AG04450 (cell line): ENCODE measurements at regions not wholly inside any gene's neighbourhood (a gene's known extent, or its start where the extent isn't known, plus 50 kb on each side); places are given as distances from the start of the nearest gene placed in this dataset.

ENCODE experiments used
- CTCF ChIA-PET: fragments of 300-600, 350-600 bp; formaldehyde crosslinking; extraction: SDS; loops from one replicate; lab custom pipeline; 2022; ENCODE audit warnings: antibody characterized with exemption, inconsistent platforms; lab: Charles Lee
- POLR2A ChIA-PET: fragments of 350-600 bp; formaldehyde crosslinking; extraction: SDS; loops from one replicate; lab custom pipeline; 2021; ENCODE audit warnings: antibody characterized with exemption, inconsistent platforms; lab: Yijun Ruan, JAX
- DNase-seq: peaks from one replicate; pipeline ENCODE4 v3.0.0-alpha.2; 2011; ENCODE audit warnings: low read depth, low spot score
- H3K27ac ChIP-seq: one replicate; pipeline ENCODE4 v1.5.1; 2012; ENCODE audit warnings: low read depth, low read length, control low read depth
- H3K27me3 ChIP-seq: one replicate; pipeline ENCODE4 v1.6.0; 2012; ENCODE audit warnings: low read length; ENCODE audit not compliant: control insufficient read depth, insufficient read depth
- H3K4me3 ChIP-seq: 2 replicates; pipeline ENCODE4 v1.5.1; 2011; ENCODE audit warnings: mild to moderate bottlenecking, low read depth, low read length, control low read depth
- H3K9me3 ChIP-seq: 2 replicates; pipeline ENCODE4 v1.5.1; 2012; ENCODE audit warnings: low read length; ENCODE audit not compliant: control insufficient read depth, insufficient read depth
- CTCF ChIP-seq: IDR thresholded peaks from 2 replicates; pipeline ENCODE4 v1.5.1; 2011; ENCODE audit warnings: low read depth, low read length, control low read depth, inconsistent platforms

- no peaks in the 10 kb centered on the region for H3K27me3 ChIP-seq
- no peak for TF ChIP-seq CTCF
- H3K9me3 ChIP-seq: no peaks in the 10 kb centered on the region
- H3K27ac ChIP-seq: no peak overlapping the region
- no peak overlapping the region for H3K4me3 ChIP-seq
- CTCF ChIA-PET: no interaction called here
- POLR2A ChIA-PET: no interaction called here
- no peak for DNase-seq
These were observed 267.8 kb upstream of the RUNX1 start for GRCh38 chr21:35316933-35317332.

DNA sequence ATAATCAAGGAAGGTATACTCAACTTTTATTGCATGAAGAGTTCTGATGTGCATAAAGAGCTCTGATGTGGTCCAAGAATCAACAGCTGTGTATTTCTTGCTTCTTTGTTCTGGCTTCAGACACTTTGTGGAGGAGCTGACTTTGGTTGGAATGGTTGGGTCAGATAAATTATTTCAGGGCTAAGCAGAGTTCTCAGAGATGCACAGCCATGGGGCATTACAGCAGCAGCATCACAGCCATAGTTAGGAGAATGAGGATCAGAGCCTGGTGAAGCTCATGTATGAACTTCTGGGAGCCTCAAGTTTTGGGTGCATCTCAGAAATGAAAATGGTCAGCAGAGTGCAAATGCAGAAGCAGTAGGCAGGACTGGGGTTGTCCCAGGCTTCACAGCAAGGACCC, 267.4 kb upstream of the RUNX1 start:
- no peak for TF ChIP-seq CTCF
- no peaks in the 10 kb centered on the region for H3K27me3 ChIP-seq
- DNase-seq: no peak
- ChIA-PET CTCF (no interaction called here), POLR2A (no interaction called here)
- no peaks in the 10 kb centered on the region for H3K9me3 ChIP-seq
- H3K4me3 ChIP-seq: no peak overlapping the region
- no peak overlapping the region for H3K27ac ChIP-seq

DNA sequence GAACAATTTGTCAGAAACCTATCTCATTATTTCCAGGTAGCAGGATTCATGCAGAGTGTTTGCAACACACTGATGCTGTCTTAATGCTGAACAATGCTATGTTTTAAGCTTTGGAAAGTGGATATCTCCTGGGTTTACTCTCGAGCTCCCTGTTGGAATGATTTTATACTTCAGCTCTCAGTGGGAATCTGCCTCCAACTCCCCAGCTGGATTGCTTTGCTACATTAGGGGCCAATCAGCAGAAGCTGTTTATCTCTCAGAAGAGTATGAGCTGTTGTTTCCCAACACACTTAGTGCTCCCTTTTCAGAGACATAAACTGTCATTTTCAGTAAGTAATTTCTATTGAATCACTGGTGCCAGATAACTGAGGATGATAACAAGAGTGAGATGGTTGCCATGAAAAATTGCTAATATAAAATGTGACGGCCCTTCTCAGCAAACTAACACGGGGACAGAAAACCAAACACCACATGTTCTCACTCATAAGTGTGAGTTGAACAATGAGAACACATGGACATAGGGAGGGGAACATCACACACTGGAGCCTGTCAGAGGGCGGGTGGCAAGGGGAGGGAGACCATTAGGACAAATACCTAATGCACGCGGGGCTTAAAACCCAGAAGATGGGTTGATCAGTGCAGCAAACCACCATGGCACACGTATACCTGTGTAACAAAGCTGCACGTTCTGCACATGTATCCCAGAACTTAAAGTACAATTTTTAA, 265.9 kb upstream of the RUNX1 start:
- Histone ChIP-seq H3K4me3 (no peak overlapping the region), H3K27me3 (no peaks in the 10 kb centered on the region), H3K9me3 (no peaks in the 10 kb centered on the region), H3K27ac (no peak overlapping the region)
- POLR2A ChIA-PET: no interaction called here
- no peak for DNase-seq
- no peak for TF ChIP-seq CTCF
- CTCF ChIA-PET: no interaction called here

DNA sequence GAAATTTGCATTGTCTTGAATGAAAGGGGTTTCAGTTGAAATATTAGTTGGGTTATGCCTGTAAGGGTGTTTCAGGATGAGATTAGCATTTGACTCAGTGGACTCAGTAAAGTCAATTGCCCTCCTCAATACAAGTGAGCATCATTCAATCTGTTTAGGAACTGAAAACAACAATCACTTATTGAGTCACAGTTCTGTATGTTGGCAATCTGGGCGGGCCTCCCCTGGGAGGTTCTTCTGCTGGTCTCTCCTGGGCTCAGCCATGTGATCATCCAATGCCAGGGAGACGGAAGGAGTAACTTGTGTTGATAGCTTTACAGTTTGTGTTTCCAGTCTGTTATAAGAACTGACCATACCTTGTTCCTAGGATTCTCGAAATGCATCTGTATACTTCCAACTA, 262.9 kb upstream of the RUNX1 start:
- no peaks in the 10 kb centered on the region for H3K9me3 ChIP-seq
- TF ChIP-seq CTCF: no peak
- no peak overlapping the region for H3K4me3 ChIP-seq
- no peak overlapping the region for H3K27ac ChIP-seq
- no peak for DNase-seq
- ChIA-PET POLR2A (no interaction called here), CTCF (no interaction called here)
- no peaks in the 10 kb centered on the region for H3K27me3 ChIP-seq

- no peak for DNase-seq
- Histone ChIP-seq H3K27me3 (no peaks in the 10 kb centered on the region), H3K4me3 (no peak overlapping the region), H3K9me3 (no peaks in the 10 kb centered on the region), H3K27ac (no peak overlapping the region)
- ChIA-PET CTCF (no interaction called here), POLR2A (no interaction called here)
- no peak for TF ChIP-seq CTCF
These were observed 260.2 kb upstream of the RUNX1 start for GRCh38 chr21:35309316-35309715.
